ENCODE measurements at regions not wholly inside any gene's neighbourhood (a gene's known extent, or its start where the extent isn't known, plus 50 kb on each side); places are given as distances from the start of the nearest gene placed in this dataset.

DNA sequence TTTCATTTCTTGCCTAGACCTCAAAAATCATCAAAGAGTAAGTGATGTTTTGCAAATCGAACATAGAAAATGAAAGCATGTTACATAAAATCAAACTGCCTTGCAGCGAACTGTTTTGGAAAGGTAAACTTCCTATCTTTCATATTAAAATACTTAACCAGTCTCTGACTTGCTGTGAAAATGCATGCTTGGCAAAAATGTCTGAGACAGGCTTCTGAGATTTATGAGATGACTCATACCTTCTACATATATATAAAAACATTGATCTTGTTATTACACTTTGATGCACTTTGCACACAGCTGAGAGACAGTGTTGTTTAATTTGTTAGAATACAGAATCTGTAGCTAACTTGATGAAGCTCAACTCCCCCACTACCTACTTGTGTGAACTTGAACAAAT is 179.1 kb downstream of the KITLG start:
- TF ChIP-seq, protein P1, sequence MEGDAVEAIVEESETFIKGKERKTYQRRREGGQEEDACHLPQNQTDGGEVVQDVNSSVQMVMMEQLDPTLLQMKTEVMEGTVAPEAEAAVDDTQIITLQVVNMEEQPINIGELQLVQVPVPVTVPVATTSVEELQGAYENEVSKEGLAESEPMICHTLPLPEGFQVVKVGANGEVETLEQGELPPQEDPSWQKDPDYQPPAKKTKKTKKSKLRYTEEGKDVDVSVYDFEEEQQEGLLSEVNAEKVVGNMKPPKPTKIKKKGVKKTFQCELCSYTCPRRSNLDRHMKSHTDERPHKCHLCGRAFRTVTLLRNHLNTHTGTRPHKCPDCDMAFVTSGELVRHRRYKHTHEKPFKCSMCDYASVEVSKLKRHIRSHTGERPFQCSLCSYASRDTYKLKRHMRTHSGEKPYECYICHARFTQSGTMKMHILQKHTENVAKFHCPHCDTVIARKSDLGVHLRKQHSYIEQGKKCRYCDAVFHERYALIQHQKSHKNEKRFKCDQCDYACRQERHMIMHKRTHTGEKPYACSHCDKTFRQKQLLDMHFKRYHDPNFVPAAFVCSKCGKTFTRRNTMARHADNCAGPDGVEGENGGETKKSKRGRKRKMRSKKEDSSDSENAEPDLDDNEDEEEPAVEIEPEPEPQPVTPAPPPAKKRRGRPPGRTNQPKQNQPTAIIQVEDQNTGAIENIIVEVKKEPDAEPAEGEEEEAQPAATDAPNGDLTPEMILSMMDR (IDR thresholded peaks at IDR 0.05): no peak
- TF ChIP-seq EZH2 (IDR thresholded peaks at IDR 0.05) (no peak), EZH2phosphoT487 (IDR thresholded peaks at IDR 0.05) (no peak)
